Mesendoderm (in vitro differentiated cells): ENCODE measurements at regions not wholly inside any gene's neighbourhood (a gene's known extent, or its start where the extent isn't known, plus 50 kb on each side); places are given as distances from the start of the nearest gene placed in this dataset.
"Not testable (repeated sequence)": the region's sequence is repeated elsewhere in the genome, so short reads cannot be mapped to it uniquely, and the experiment has no call there.

Experiments
- DNase-seq: peaks from one replicate; pipeline ENCODE4 v3.0.0; 2013
- H2AK5ac ChIP-seq: 2 replicates; pipeline ENCODE4 v1.6.1; 2013; ENCODE audit warnings: low read length, inconsistent platforms
- H2BK120ac ChIP-seq: 2 replicates; pipeline ENCODE4 v1.6.1; 2013; ENCODE audit warnings: low read depth, mild to moderate bottlenecking, low read length, moderate library complexity, mixed read lengths
- H2BK15ac ChIP-seq: replicated peaks from 2 replicates; pipeline ENCODE4 v1.6.1; 2013; ENCODE audit warnings: low read depth, mild to moderate bottlenecking, moderate library complexity
- H2BK5ac ChIP-seq: 2 replicates; pipeline ENCODE4 v1.6.1; 2013; ENCODE audit warnings: low read length, inconsistent platforms
- H3K18ac ChIP-seq: 2 replicates; pipeline ENCODE4 v1.6.1; 2013; ENCODE audit warnings: mild to moderate bottlenecking, low read length, mixed read lengths
- H3K23ac ChIP-seq: one replicate; pipeline ENCODE4 v1.6.1; 2013; ENCODE audit warnings: low read length
- H3K27ac ChIP-seq: 2 replicates; pipeline ENCODE4 v1.5.1; 2013; ENCODE audit warnings: low read depth, mild to moderate bottlenecking, inconsistent platforms, low read length, moderate library complexity
- H3K27me3 ChIP-seq: 2 replicates; pipeline ENCODE4 v1.6.1; 2013; ENCODE audit warnings: low read length, control low read depth, mild to moderate bottlenecking, inconsistent platforms; ENCODE audit not compliant: insufficient read depth, poor library complexity
- H3K36me3 ChIP-seq: 2 replicates; pipeline ENCODE4 v1.6.1; 2013; ENCODE audit warnings: low read length, inconsistent platforms; ENCODE audit not compliant: control insufficient read depth, insufficient read depth
- H3K4ac ChIP-seq: one replicate; pipeline ENCODE4 v1.6.1; 2013; ENCODE audit warnings: low read depth, mild to moderate bottlenecking, low read length, moderate library complexity
- H3K4me1 ChIP-seq: 2 replicates; pipeline ENCODE4 v1.6.1; 2013; ENCODE audit warnings: low read depth, low read length, inconsistent platforms; ENCODE audit not compliant: control insufficient read depth
- H3K4me2 ChIP-seq: 2 replicates; pipeline ENCODE4 v1.6.1; 2013; ENCODE audit warnings: low read length
- H3K4me3 ChIP-seq: 2 replicates; pipeline ENCODE4 v1.5.1; 2013; ENCODE audit warnings: mild to moderate bottlenecking, low read length
- H3K56ac ChIP-seq: one replicate; pipeline ENCODE4 v1.6.1; 2013; ENCODE audit warnings: low read length
- H3K79me1 ChIP-seq: 2 replicates; pipeline ENCODE4 v1.6.1; 2013; ENCODE audit warnings: low read length, inconsistent platforms
- H3K79me2 ChIP-seq: 2 replicates; pipeline ENCODE4 v1.6.1; 2013; ENCODE audit warnings: mild to moderate bottlenecking, low read length; ENCODE audit not compliant: control insufficient read depth, insufficient read depth
- H3K9ac ChIP-seq: 2 replicates; pipeline ENCODE4 v1.6.1; 2013; ENCODE audit warnings: low read length, inconsistent platforms
- H4K5ac ChIP-seq: one replicate; pipeline ENCODE4 v1.6.1; 2013; ENCODE audit warnings: low read length
- H4K8ac ChIP-seq: one replicate; pipeline ENCODE4 v1.6.1; 2013; ENCODE audit warnings: low read depth, mild to moderate bottlenecking, control low read depth, low read length, moderate library complexity
- WGBS: extraction: QIAGEN DNeasy Blood & Tissue Kit; methylation state at CpG from one replicate; pipeline ENCODE4 v1.1.7; 2013; ENCODE audit warnings: low lambda C conversion rate, missing lambda C conversion rate; ENCODE audit not compliant: insufficient coverage; ENCODE audit errors: extremely low coverage; 5-methylcytosine and 5-hydroxymethylcytosine counted together

GRCh38 chr4:63211375-63211774, 1197.9 kb downstream of the TECRL start:
- H2BK120ac ChIP-seq: no peak overlapping the region
- no peak for DNase-seq

GRCh38 chr4:63193029-63193428, 1216.2 kb downstream of the TECRL start:
- H3K79me2 ChIP-seq, H3K4me3 ChIP-seq, H2BK5ac ChIP-seq, H2BK120ac ChIP-seq, H3K18ac ChIP-seq, H2BK15ac ChIP-seq, H3K4me1 ChIP-seq, H4K5ac ChIP-seq, H3K4ac ChIP-seq, H3K23ac ChIP-seq, H4K8ac ChIP-seq, H3K36me3 ChIP-seq, DNase-seq, H3K56ac ChIP-seq, H2AK5ac ChIP-seq, H3K4me2 ChIP-seq, H3K9ac ChIP-seq, H3K27ac ChIP-seq, H3K27me3 ChIP-seq, H3K79me1 ChIP-seq: not testable (repeated sequence)
- WGBS: no CpG with 5 or more reads among the region's 3 CpGs

More at GRCh38 chr4:63211375-63211774, 1197.9 kb downstream of the TECRL start:
- Histone ChIP-seq H3K23ac (no peak overlapping the region), H3K79me2 (no peaks in the 10 kb centered on the region), H3K27me3 (no peaks in the 10 kb centered on the region), H3K4ac (no peak overlapping the region), H3K4me3 (no peak overlapping the region), H2AK5ac (no peak overlapping the region), H3K56ac (no peak overlapping the region), H3K9ac (no peak overlapping the region), H3K36me3 (no peaks in the 10 kb centered on the region), H3K4me2 (no peak overlapping the region), H3K27ac (no peak overlapping the region), H3K4me1 (no peaks in the 10 kb centered on the region), H4K8ac (no peak overlapping the region), H3K79me1 (no peaks in the 10 kb centered on the region), H4K5ac (no peak overlapping the region), H2BK5ac (no peak overlapping the region), H2BK15ac (no peak overlapping the region), H3K18ac (no peak overlapping the region)
- no CpG with 5 or more reads among the region's 2 CpGs for WGBS

- H3K18ac ChIP-seq: no peak overlapping the region
- H3K4me2 ChIP-seq: no peak overlapping the region
- no peaks in the 10 kb centered on the region for H3K27me3 ChIP-seq
- H2BK5ac ChIP-seq: no peak overlapping the region
- H3K4me1 ChIP-seq: no peaks in the 10 kb centered on the region
- no peak overlapping the region for H4K5ac ChIP-seq
- H2BK120ac ChIP-seq: no peak overlapping the region
- H3K56ac ChIP-seq: no peak overlapping the region
- no peak overlapping the region for H3K4me3 ChIP-seq
- no peaks in the 10 kb centered on the region for H3K79me1 ChIP-seq
- WGBS: no CpG with 5 or more reads among the region's 2 CpGs
- no peak overlapping the region for H2AK5ac ChIP-seq
- H3K79me2 ChIP-seq: no peaks in the 10 kb centered on the region
- H3K9ac ChIP-seq: no peak overlapping the region
- H3K4ac ChIP-seq: no peak overlapping the region
- no peak for DNase-seq
- no peak overlapping the region for H4K8ac ChIP-seq
- H3K27ac ChIP-seq: no peak overlapping the region
- no peak overlapping the region for H2BK15ac ChIP-seq
- H3K36me3 ChIP-seq: no peaks in the 10 kb centered on the region
- H3K23ac ChIP-seq: no peak overlapping the region
These were observed 1237.9 kb downstream of the TECRL start for GRCh38 chr4:63171341-63171740.

GRCh38 chr4:63170923-63171322, 1238.3 kb downstream of the TECRL start:
- Histone ChIP-seq H3K27me3 (no peaks in the 10 kb centered on the region), H4K5ac (no peak overlapping the region), H2BK5ac (no peak overlapping the region), H3K9ac (no peak overlapping the region), H3K4me1 (no peaks in the 10 kb centered on the region), H3K56ac (no peak overlapping the region), H3K4ac (no peak overlapping the region), H3K36me3 (no peaks in the 10 kb centered on the region), H2BK120ac (no peak overlapping the region), H4K8ac (no peak overlapping the region), H3K4me2 (no peak overlapping the region), H2BK15ac (no peak overlapping the region), H3K27ac (no peak overlapping the region), H3K23ac (no peak overlapping the region), H3K4me3 (no peak overlapping the region), H3K79me1 (no peaks in the 10 kb centered on the region), H2AK5ac (no peak overlapping the region), H3K18ac (no peak overlapping the region), H3K79me2 (no peaks in the 10 kb centered on the region)
- WGBS: no CpG with 5 or more reads among the region's 2 CpGs
- DNase-seq: no peak

- H3K4ac ChIP-seq: no peak overlapping the region
- H3K36me3 ChIP-seq: no peaks in the 10 kb centered on the region
- H3K18ac ChIP-seq: no peak overlapping the region
- no peaks in the 10 kb centered on the region for H3K4me1 ChIP-seq
- H3K79me1 ChIP-seq: no peaks in the 10 kb centered on the region
- no peak overlapping the region for H3K4me3 ChIP-seq
- H3K27ac ChIP-seq: no peak overlapping the region
- no peak overlapping the region for H3K56ac ChIP-seq
- H3K79me2 ChIP-seq: no peaks in the 10 kb centered on the region
- H2BK120ac ChIP-seq: no peak overlapping the region
- H2AK5ac ChIP-seq: no peak overlapping the region
- WGBS: no CpG with 5 or more reads among the region's 2 CpGs
- H4K8ac ChIP-seq: no peak overlapping the region
- no peaks in the 10 kb centered on the region for H3K27me3 ChIP-seq
- no peak overlapping the region for H3K23ac ChIP-seq
- H2BK15ac ChIP-seq: no peak overlapping the region
- no peak for DNase-seq
- no peak overlapping the region for H2BK5ac ChIP-seq
- H4K5ac ChIP-seq: no peak overlapping the region
- H3K4me2 ChIP-seq: no peak overlapping the region
- no peak overlapping the region for H3K9ac ChIP-seq
These were observed 1239.4 kb downstream of the TECRL start for GRCh38 chr4:63169836-63170235.

GRCh38 chr4:63155561-63155960, 1253.7 kb downstream of the TECRL start:
- no peak overlapping the region for H3K4me3 ChIP-seq
- no peak overlapping the region for H4K8ac ChIP-seq
- H2BK5ac ChIP-seq: no peak overlapping the region
- H3K27ac ChIP-seq: no peak overlapping the region
- H2AK5ac ChIP-seq: no peak overlapping the region
- H3K36me3 ChIP-seq: no peaks in the 10 kb centered on the region
- H3K56ac ChIP-seq: no peak overlapping the region
- no peak overlapping the region for H2BK120ac ChIP-seq
- no peak overlapping the region for H3K4me2 ChIP-seq
- H3K4me1 ChIP-seq: no peaks in the 10 kb centered on the region
- no peak overlapping the region for H3K9ac ChIP-seq
- no peak overlapping the region for H3K4ac ChIP-seq
- no peak overlapping the region for H3K23ac ChIP-seq
- no CpG with 5 or more reads among the region's 1 CpG for WGBS
- H3K79me1 ChIP-seq: no peaks in the 10 kb centered on the region
- H2BK15ac ChIP-seq: no peak overlapping the region
- no peaks in the 10 kb centered on the region for H3K27me3 ChIP-seq
- no peaks in the 10 kb centered on the region for H3K79me2 ChIP-seq
- no peak overlapping the region for H3K18ac ChIP-seq
- no peak overlapping the region for H4K5ac ChIP-seq
- DNase-seq: no peak
